ENCODE measurements at regions not wholly inside any gene's neighbourhood (a gene's known extent, or its start where the extent isn't known, plus 50 kb on each side); places are given as distances from the start of the nearest gene placed in this dataset.

GRCh38 chr6:80638213-80639055, 532.0 kb downstream of the BCKDHB start:
- no peak overlapping the region for H3K56ac ChIP-seq (replicated peaks; ENCODE audit: insufficient read length, low read depth, low read length)
- DNase-seq (ENCODE audit: low read depth in 1 of 2, low spot score in 2 of 2) (peak in 1 of 2 experiments; percentile 23), FAIRE-seq (no peak)
- H3K18ac ChIP-seq (ENCODE audit: extremely low read depth, low read length), result no peak overlapping the region
- no peak overlapping the region for H2BK12ac ChIP-seq (ENCODE audit: low read depth, low read length)
- WGBS, 2 experiments (ENCODE audit: extremely low coverage in 1 of 2, insufficient coverage in 1 of 2, insufficient read length in 1 of 2, insufficient replicate concordance in 2 of 2, low coverage in 1 of 2, low lambda C conversion rate in 2 of 2, missing lambda C conversion rate in 1 of 2), result 82% methylated on average over 9 of the region's 9 CpGs; no CpG with 5 or more reads in 1 of the 2 experiments
- H3K23ac ChIP-seq (ENCODE audit: insufficient read length), result no peak overlapping the region
- H3K9ac ChIP-seq (replicated peaks in 1 of 4; ENCODE audit: extremely low read depth in 1 of 4, low read depth in 3 of 4, low read length in 3 of 4), result no peak overlapping the region
- H4K8ac ChIP-seq (ENCODE audit: extremely low read depth, insufficient read depth, low read length), result no peak overlapping the region
- H2AK5ac ChIP-seq (ENCODE audit: low read depth, low read length), result no peak overlapping the region
- H3K4me3 ChIP-seq (ENCODE audit: extremely low read depth in 1 of 4, insufficient read depth in 2 of 4, low read depth in 3 of 4, low read length in 4 of 4), result no peak overlapping the region
- no peak overlapping the region for H4K5ac ChIP-seq (ENCODE audit: insufficient read length, low read depth, low read length)
- H4K20me1 ChIP-seq (replicated peaks in 1 of 2; ENCODE audit: control insufficient read depth in 1 of 2, insufficient read depth in 2 of 2, low read length in 2 of 2), result no peaks in the 10 kb centered on the region
- no peaks in the 10 kb centered on the region for H3K23me2 ChIP-seq (ENCODE audit: low read depth, low read length)
- H3K4me1 ChIP-seq (replicated peaks in 1 of 4; ENCODE audit: control insufficient read depth in 3 of 4, insufficient read depth in 4 of 4, low read length in 3 of 4), result peaks cover 0 to 6% (median 2%) of the 10 kb centered on the region in 4 experiments; a peak in 4 of 7 replicates
- ChIA-PET CTCF (ENCODE audit: partially characterized antibody) (interaction anchor here (1.2 to 1.4 kb wide), 2 partner anchors 10 to 33 kb away, joined by 5 read pairs; no protein-coding TSS in a partner anchor), POLR2A (ENCODE audit: partially characterized antibody) (no interaction called here)
- no peak overlapping the region for H3K4me2 ChIP-seq (ENCODE audit: insufficient read depth in 1 of 2, low read depth in 2 of 2, low read length in 2 of 2)
- H3K27ac ChIP-seq (ENCODE audit: low read depth, low read length), result no peak overlapping the region
- H2BK20ac ChIP-seq (ENCODE audit: low read length), result no peak overlapping the region
- H3K36me3 ChIP-seq (ENCODE audit: control insufficient read depth in 2 of 4, insufficient read depth in 4 of 4, low read length in 3 of 4), result no peaks in the 10 kb centered on the region
- H3K79me1 ChIP-seq (ENCODE audit: low read depth, low read length), result no peaks in the 10 kb centered on the region
- peak overlapping the region; percentile 71 for H2AFZ ChIP-seq (ENCODE audit: low read length)
- no peak overlapping the region for H2BK15ac ChIP-seq (ENCODE audit: low read length)
- H3K9me3 ChIP-seq (ENCODE audit: insufficient read depth in 2 of 2, low read depth in 1 of 2, low read length in 1 of 2), result no peaks in the 10 kb centered on the region
- no peak for TF ChIP-seq CBX5 (IDR thresholded peaks at IDR 0.05; ENCODE audit: low read depth, low read length)
- TF ChIP-seq ASH2L (IDR thresholded peaks at IDR 0.05; ENCODE audit: low read length), result no peak
- TF ChIP-seq JUND (IDR thresholded peaks at IDR 0.05; ENCODE audit: low read length), result peak; percentile 64; the same call in 1 of the 2 replicates
- no peak for TF ChIP-seq HDAC2 (IDR thresholded peaks at IDR 0.05; ENCODE audit: borderline replicate concordance in 1 of 2, low read depth in 2 of 2, low read length in 2 of 2)
- no peak for TF ChIP-seq MAX (IDR thresholded peaks at IDR 0.05)
- TF ChIP-seq GTF2F1 (IDR thresholded peaks at IDR 0.05; ENCODE audit: borderline replicate concordance, low read depth, low read length), result no peak
- no peak for TF ChIP-seq MAFK (IDR thresholded peaks at IDR 0.05; ENCODE audit: low read depth, low read length)
- H3K14ac ChIP-seq (ENCODE audit: insufficient read length), result no peak overlapping the region
- no peak overlapping the region for H2BK5ac ChIP-seq (ENCODE audit: low read depth, low read length)
- no peak overlapping the region for H4K91ac ChIP-seq (replicated peaks; ENCODE audit: insufficient read length, low read length)
- no peaks in the 10 kb centered on the region for H3K79me2 ChIP-seq (ENCODE audit: control insufficient read depth in 1 of 2, insufficient read depth in 2 of 2, low read length in 2 of 2)
- H3K27me3 ChIP-seq (replicated peaks in 1 of 4; ENCODE audit: control insufficient read depth in 3 of 4, extremely low read depth in 1 of 4, insufficient read depth in 3 of 4, low read length in 3 of 4), result peaks cover 0 to 1% (median 0%) of the 10 kb centered on the region in 4 experiments; a peak in 1 of 7 replicates
- H3K4ac ChIP-seq (replicated peaks; ENCODE audit: insufficient read length, low read depth, low read length), result no peak overlapping the region
- no peak overlapping the region for H2BK120ac ChIP-seq (replicated peaks; ENCODE audit: low read depth, low read length)

Data from H1 (cell line).